Stimulated activated CD8-positive, alpha-beta memory T cell treated with anti-CD3 and anti-CD28 coated beads, Interleukin-12 subunit alpha, Interleukin-12 subunit beta, amount 100 ng/mL, for 24 hours (primary cell): ENCODE measurements at regions not wholly inside any gene's neighbourhood (a gene's known extent, or its start where the extent isn't known, plus 50 kb on each side); places are given as distances from the start of the nearest gene placed in this dataset.

Experiments used
- DNase-seq: peaks from one replicate; pipeline ENCODE4 v3.0.0-alpha.2; 2020; ENCODE audit errors: extremely low read depth

GRCh38 chr11:134762248-134763029 lies 350.4 kb upstream of the B3GAT1 start:
- DNase-seq: no peak

- no peak for DNase-seq
Observed at GRCh38 chr11:134761926-134762247, 349.8 kb upstream of the B3GAT1 start.

DNA sequence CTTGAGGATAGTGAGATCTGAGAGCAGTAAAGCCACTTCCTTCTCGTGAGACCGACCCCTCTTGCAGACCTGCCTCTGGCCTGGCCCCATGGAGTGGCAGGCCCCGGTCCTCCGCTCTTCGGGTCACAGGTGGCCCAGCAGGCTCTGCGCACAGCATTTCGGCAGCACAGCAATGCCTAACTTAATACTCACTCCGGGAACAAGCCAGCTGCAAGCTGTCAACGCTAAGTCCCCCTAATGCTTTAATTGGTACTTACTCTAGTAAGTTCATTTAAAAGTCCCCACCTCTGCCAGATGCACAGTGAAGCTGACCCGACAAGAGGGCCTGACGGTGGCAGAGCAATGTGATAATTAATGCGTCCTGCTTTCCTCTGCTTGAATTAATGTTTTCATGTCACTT lies 349.3 kb upstream of the B3GAT1 start:
- no peak for DNase-seq

- no peak for DNase-seq
Observed at GRCh38 chr11:134760957-134761356, 348.9 kb upstream of the B3GAT1 start.

DNA sequence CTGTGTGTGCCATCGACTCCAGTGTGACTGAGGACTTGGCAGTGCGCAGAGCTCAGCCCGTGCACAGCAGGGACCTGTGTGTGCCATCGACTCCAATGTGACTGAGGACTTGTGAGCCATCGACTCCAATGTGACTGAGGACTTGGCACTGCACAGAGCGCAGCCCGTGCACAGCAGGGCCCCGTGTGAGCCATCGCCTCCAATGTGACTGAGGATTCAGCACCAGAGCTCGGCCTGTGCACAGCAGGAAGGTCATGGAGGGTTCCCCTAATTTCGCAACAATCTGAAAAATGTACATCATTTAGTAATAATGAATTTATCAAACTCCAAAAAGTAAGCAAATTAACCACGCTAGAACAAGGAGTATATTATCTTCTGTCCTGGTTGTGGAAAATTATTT lies 348.3 kb upstream of the B3GAT1 start:
- DNase-seq: no peak

- DNase-seq: no peak
Observed at GRCh38 chr11:134759855-134760254, 347.8 kb upstream of the B3GAT1 start.

DNA sequence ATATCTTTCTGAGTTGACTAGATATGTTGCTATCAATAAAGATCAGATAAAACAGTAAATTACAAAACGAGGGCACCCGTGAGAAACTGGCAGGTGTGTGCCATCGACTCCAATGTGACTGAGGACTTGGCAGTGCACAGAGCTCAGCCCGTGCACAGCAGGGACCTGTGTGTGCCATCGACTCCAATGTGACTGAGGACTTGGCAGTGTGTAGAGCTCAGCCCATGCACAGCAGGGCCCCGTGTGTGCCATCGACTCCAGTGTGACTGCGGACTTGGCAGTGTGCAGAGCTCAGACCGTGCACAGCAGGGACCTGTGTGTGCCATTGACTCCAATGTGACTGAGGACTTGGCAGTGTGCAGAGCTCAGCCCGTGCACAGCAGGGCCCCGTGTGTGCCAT lies 347.2 kb upstream of the B3GAT1 start:
- no peak for DNase-seq

DNA sequence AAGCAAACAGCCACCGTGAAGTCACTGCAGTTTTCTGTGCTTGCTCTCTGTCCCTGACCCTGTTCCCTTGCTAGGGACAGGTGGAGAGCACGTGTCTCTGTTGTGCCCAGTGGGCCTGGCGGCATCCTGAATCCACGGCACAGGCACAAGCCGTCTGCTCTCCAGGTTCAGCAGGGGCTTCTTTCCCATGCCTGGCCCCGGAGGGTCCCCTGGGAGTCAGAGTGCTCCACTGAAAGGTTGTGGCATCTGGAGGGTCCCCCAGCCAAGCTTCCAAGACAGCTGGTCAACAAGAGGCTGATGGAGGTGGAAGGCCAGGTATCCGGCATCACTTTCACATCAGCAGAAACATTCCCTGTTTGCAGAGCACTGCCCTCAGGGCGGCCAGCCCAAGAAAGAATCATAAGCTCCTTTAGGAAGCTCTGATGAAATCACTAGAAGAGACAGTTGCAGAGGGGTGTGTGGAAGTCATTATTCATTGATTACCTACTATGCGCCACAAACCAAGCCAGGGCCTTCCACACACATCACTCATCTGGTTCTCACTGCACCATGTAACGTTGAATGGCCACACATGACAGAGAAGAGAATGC lies 346.4 kb upstream of the B3GAT1 start:
- no peak for DNase-seq

DNA sequence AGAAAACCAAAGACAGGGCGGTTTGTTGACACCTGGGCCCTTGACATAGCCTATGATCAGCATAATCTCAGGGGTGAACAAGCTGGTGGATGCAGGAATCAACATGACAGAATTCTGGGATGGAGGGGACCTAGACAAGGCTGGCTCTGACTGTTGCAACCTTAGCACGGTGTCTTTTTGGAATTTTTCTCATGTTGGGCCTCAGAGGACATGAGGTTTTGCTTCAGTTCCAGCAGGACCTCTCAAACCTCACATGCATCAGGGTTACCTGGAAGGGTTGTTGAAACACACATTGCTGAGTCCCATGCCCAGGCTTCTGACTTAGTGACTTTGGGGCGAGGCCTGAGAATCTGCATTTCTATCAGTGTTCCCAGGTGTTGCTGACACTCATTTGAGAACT lies 345.6 kb upstream of the B3GAT1 start:
- DNase-seq: no peak

- no peak for DNase-seq
Observed at GRCh38 chr11:134756811-134757540, 344.9 kb upstream of the B3GAT1 start.

DNA sequence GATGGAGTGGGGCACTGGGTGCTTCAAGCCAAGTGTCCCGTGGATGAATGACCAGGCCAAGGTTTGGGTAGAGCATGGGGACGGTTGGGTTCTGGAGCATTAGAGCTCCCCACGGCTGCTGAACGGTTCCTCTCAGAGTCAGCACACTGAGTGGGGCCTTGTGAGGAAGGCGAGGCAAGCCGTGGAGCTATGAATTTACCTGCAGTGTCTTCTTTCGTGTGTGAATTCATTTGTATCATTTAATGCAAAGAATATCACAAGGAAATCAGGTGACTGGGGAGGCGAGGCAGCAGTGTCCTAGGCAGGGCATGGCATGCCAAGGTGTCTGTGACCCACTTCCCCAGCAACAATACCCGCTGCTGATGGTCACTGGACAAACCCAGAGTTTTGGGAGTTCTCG lies 343.5 kb upstream of the B3GAT1 start:
- DNase-seq: no peak

GRCh38 chr11:134754521-134755198 lies 342.6 kb upstream of the B3GAT1 start:
- no peak for DNase-seq

- DNase-seq: no peak
Observed at GRCh38 chr11:134753771-134754520, 341.9 kb upstream of the B3GAT1 start.

DNA sequence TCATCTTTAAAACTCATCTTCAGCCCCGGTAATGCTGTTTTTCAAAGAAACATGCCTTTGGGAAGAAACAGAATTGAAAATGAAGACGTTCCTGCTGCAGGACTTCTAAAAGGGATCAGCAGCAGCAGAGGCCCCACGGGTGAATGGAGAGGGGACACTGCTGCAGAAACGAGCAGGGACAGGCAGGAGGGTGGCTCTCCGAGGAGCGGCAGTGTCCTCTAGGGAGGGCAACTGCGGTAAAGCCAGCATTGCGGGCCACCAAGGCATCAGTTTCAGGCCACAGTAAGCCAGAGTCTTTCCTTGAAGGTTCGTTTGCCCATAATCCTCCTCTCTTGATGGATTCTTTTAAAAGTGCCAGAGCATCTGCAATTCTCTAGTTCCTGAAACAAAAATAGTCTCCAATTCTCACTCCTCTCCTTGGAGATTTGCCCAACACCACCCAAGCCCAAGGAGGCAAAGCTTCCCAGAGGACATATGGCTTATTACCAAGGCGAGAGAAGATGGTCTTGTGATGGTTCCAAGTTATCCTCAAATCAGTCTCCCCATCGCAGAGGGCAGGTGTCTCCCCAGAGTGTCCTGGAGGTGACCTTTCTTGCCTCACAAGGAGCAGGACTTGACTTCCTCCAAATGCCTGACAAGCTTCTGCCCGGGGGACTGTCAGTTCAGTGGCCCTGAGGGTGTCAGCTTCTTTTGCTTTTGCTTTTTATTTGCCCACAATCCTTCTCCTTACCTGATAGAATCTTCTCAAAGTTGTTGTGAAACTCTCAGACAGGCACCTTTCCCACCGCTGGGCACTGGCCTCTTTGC lies 341.1 kb upstream of the B3GAT1 start:
- no peak for DNase-seq

DNA sequence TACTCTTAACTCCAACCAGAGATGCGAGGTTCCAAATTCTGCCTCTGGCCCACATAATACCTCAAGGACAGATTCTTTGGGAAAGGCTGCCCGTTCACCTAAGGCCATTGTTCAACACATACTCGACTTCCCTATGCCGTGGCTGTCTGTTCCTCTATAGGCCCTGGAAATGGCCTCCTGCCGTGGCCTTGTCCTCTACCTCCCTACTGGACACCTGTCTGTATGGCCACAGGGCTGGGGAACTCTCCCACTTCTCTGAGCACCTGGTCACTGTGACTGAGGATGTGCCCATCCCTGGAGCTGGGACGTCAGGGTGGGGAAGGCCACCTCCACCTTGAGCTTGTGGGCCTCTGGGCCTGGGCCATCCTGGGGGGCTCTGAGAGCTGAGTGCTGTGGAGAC lies 340.5 kb upstream of the B3GAT1 start:
- no peak for DNase-seq

- no peak for DNase-seq
Observed at GRCh38 chr11:134751766-134752165, 339.7 kb upstream of the B3GAT1 start.

- no peak for DNase-seq
Observed at GRCh38 chr11:134751031-134751585, 339.1 kb upstream of the B3GAT1 start.

GRCh38 chr11:134750619-134751018 lies 338.6 kb upstream of the B3GAT1 start:
- DNase-seq: no peak

- no peak for DNase-seq
Observed at GRCh38 chr11:134749040-134749839, 337.2 kb upstream of the B3GAT1 start.

- DNase-seq: no peak
Observed at GRCh38 chr11:134746609-134747008, 334.6 kb upstream of the B3GAT1 start.
